ENCODE measurements at regions not wholly inside any gene's neighbourhood (a gene's known extent, or its start where the extent isn't known, plus 50 kb on each side); places are given as distances from the start of the nearest gene placed in this dataset.

DNA sequence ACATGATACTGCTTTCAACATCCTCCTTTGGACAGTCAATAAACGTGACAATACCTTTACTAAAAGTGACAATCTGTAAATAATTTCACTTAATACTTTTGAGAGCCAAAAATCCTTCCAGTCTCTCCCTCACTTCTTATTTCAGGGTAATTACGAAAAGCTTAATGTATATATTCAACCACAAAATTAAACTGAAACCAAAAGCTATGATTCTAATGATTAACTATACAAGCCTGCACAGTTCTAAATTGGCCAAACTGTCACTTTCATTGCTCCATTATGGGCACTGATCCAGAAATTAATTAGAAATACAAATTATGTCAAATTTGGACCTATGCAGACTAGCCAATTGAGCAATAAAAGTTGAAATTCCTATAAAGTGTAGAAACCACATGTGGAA, 696.5 kb upstream of the MIS18BP1 start:
- TF ChIP-seq FOXA1 (IDR thresholded peaks at IDR 0.05), result no peak
- TF ChIP-seq, protein P1, sequence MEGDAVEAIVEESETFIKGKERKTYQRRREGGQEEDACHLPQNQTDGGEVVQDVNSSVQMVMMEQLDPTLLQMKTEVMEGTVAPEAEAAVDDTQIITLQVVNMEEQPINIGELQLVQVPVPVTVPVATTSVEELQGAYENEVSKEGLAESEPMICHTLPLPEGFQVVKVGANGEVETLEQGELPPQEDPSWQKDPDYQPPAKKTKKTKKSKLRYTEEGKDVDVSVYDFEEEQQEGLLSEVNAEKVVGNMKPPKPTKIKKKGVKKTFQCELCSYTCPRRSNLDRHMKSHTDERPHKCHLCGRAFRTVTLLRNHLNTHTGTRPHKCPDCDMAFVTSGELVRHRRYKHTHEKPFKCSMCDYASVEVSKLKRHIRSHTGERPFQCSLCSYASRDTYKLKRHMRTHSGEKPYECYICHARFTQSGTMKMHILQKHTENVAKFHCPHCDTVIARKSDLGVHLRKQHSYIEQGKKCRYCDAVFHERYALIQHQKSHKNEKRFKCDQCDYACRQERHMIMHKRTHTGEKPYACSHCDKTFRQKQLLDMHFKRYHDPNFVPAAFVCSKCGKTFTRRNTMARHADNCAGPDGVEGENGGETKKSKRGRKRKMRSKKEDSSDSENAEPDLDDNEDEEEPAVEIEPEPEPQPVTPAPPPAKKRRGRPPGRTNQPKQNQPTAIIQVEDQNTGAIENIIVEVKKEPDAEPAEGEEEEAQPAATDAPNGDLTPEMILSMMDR (IDR thresholded peaks at IDR 0.05; ENCODE audit: low read depth, low read length, missing input control), result no peak
- no peak for TF ChIP-seq TAF1 (conservative IDR thresholded peaks at IDR 0.05)
- no peak for TF ChIP-seq MAX (IDR thresholded peaks at IDR 0.05)
- TF ChIP-seq HNF4A (conservative IDR thresholded peaks at IDR 0.05), result no peak
- no peak for TF ChIP-seq YY1 (IDR thresholded peaks at IDR 0.05)

Data from liver (tissue), 3 donors.